Amniotic epithelial cell (primary cell): ENCODE measurements at regions not wholly inside any gene's neighbourhood (a gene's known extent, or its start where the extent isn't known, plus 50 kb on each side); places are given as distances from the start of the nearest gene placed in this dataset.

ENCODE experiments used
- DNase-seq: peaks from one replicate; pipeline ENCODE4 v3.0.0-alpha.2; 2010; ENCODE audit warnings: low read depth

- peak; percentile 19 for DNase-seq
Observed at GRCh38 chr6:165718491-165718891, 55.5 kb upstream of the PDE10A start.

DNA sequence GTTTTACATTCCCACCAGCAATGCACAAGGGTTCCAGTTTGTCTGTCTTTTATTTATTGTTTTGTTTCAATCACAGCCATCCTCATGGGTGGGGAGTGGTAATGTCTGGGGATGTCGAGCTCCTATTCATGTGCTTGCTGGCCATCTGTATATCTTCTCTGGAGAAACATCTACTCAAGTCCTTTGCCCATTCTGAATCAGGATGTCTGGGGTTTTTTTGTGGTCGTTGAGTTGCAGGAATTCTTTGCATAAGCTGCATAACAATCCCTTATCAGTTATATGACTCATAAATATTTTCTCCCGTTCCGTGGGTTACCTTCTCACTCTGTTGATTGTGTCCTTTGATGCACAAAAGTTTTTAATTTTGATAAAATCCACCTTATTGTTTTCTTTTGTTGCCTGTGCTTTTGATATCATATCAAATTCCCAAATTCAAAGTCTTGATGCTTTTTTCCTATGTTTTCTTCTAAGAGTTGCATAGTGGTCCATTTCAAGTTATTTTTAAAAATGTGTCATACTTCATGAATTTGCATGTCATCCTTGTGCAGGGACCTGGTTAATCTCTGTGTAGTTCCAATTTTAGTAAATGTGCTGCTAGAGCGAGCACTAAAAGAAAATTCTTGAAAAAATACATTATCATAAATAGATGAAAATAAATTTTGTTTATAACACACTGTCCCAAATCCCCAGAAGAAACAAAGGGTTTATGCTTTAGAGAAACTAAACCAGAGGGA, 54.9 kb upstream of the PDE10A start:
- DNase-seq = peak; percentile 92

DNA sequence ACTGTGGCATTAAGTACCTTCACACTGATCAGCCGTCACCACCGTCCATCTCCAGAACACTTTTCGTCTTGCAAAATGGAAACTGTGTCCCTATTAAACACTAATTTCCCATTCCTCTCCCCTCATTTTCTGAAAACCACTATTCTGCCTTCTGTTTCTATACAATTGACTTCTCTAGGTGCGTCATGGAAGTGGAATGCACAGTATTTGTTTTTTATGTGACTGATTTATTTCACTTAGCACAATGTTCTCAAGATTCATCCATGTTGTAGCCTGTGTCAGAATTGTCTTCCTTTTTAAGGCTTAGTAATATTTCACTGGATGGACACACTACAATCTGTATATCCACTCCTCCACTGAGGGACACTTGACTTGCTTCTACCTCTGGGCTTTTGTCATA, 53.8 kb upstream of the PDE10A start:
- DNase-seq = peak; percentile 36

DNA sequence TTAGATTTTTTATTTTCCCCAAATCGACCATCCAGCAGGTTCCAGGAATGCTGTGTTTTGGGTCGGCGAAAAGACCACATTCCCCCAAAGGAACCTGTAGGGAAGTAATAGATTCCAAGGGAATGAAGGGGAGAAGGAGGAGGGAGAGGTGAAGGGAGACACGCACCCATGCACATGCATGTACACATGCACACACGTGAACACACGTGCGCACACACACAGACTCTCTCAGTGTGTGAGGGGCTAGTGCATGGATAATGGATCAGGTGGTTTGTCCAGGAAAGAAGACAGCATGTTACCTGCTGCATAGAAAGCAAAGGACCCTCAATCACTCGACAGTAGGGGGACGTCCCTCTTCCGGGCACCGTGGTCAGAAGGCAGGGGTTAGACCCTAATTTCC, 52.4 kb upstream of the PDE10A start:
- DNase-seq = no peak

DNA sequence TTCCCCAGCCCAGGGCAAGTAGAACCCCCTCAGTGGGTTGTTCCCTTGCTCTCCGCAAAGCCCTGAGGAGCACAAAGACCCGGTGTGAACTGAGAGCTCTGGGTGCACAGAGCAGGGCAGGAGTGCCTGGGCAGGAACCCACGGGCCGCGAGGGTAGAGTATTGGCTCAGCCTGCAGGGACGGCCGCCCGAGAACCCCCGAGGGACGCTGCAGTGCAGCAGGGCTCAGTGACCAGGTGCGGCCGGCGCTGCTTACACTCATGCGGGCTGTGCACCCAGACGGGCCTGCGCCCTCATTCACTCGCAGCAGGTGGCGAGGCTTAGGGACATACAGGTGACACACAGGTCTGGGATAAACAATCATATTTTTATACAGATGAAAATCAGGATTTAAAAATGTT, 51.9 kb upstream of the PDE10A start:
- no peak for DNase-seq

DNA sequence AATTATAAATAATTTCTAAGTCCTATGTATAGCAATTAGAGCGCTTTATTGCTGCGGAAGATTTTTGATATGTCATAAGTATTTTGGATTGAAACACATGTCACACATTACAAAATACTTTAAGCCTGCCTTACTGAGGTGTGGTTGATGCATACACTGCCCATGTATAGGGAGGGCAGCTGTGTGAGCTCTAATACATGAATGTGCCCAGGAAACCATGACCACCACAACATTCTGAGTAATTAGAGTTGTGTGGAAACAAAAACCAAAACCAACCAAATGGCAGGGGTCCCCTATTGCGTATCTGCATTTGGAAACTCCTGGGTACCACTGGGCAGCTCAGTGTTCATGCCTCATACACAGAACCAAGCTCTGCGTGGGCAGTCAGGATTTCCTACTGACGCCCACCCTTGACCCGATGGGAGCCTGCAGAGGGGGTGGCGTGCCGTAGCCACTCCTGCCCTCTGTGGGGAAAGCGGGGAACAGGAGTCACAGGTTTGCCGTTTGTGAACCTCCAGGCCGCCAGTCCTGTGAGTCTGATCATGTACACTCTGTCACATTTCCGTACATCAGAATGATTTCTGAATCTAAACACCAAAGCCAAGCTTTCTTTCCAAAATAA, 50.9 kb upstream of the PDE10A start:
- no peak for DNase-seq
